Kasumi-1 (cell line): ENCODE measurements at regions not wholly inside any gene's neighbourhood (a gene's known extent, or its start where the extent isn't known, plus 50 kb on each side); places are given as distances from the start of the nearest gene placed in this dataset.

Experiments used
- DNase-seq, 2 experiments: peaks; one replicate each; lab custom pipeline; 2025; lab: John Stamatoyannopoulos, UW

- no peak for DNase-seq
Measured at GRCh38 chr12:115574826-115575225, 702.7 kb downstream of the MED13L start.

- DNase-seq, result no peak
Measured at GRCh38 chr12:115572440-115572839, 705.1 kb downstream of the MED13L start.

GRCh38 chr12:115571446-115571845, 706.0 kb downstream of the MED13L start:
- no peak for DNase-seq

GRCh38 chr12:115571027-115571426, 706.5 kb downstream of the MED13L start:
- no peak for DNase-seq

GRCh38 chr12:115570069-115570777, 707.3 kb downstream of the MED13L start:
- DNase-seq, result no peak

GRCh38 chr12:115569345-115570068, 708.0 kb downstream of the MED13L start:
- no peak for DNase-seq

- no peak for DNase-seq
Measured at GRCh38 chr12:115558281-115558680, 719.2 kb downstream of the MED13L start.

- no peak for DNase-seq
Measured at GRCh38 chr12:115553622-115554021, 723.9 kb downstream of the MED13L start.

- DNase-seq, result no peak
Measured at GRCh38 chr12:115543269-115543668, 734.2 kb downstream of the MED13L start.

GRCh38 chr12:115542656-115543055, 734.8 kb downstream of the MED13L start:
- DNase-seq, result no peak

- no peak for DNase-seq
Measured at GRCh38 chr12:115541891-115542421, 735.5 kb downstream of the MED13L start.

GRCh38 chr12:115528466-115528865, 749.0 kb downstream of the MED13L start:
- no peak for DNase-seq

- no peak for DNase-seq
Measured at GRCh38 chr12:115521771-115522409, 755.6 kb downstream of the MED13L start.

- no peak for DNase-seq
Measured at GRCh38 chr12:115519887-115520286, 757.6 kb downstream of the MED13L start.

- no peak for DNase-seq
Measured at GRCh38 chr12:115519359-115519758, 758.1 kb downstream of the MED13L start.

- no peak for DNase-seq
Measured at GRCh38 chr12:115517913-115518312, 759.6 kb downstream of the MED13L start.

- DNase-seq, result no peak
Measured at GRCh38 chr12:115511986-115512711, 765.3 kb downstream of the MED13L start.

GRCh38 chr12:115511305-115511704, 766.2 kb downstream of the MED13L start:
- no peak for DNase-seq

GRCh38 chr12:115508990-115509389, 768.5 kb downstream of the MED13L start:
- DNase-seq, result no peak

GRCh38 chr12:115507951-115508722, 769.4 kb downstream of the MED13L start:
- no peak for DNase-seq

- DNase-seq, result no peak
Measured at GRCh38 chr12:115507560-115507889, 770.0 kb downstream of the MED13L start.
